Activated CD4-positive, alpha-beta T cell treated with anti-CD3 and anti-CD28 coated beads, Interleukin-2, amount 50 U/mL, for 1 hour (primary cell): ENCODE measurements at regions not wholly inside any gene's neighbourhood (a gene's known extent, or its start where the extent isn't known, plus 50 kb on each side); places are given as distances from the start of the nearest gene placed in this dataset.
"Not testable (repeated sequence)": the region's sequence is repeated elsewhere in the genome, so short reads cannot be mapped to it uniquely, and the experiment has no call there.

Source experiments
- DNase-seq: peaks from one replicate; pipeline ENCODE4 v3.0.0-alpha.2; 2020

DNA sequence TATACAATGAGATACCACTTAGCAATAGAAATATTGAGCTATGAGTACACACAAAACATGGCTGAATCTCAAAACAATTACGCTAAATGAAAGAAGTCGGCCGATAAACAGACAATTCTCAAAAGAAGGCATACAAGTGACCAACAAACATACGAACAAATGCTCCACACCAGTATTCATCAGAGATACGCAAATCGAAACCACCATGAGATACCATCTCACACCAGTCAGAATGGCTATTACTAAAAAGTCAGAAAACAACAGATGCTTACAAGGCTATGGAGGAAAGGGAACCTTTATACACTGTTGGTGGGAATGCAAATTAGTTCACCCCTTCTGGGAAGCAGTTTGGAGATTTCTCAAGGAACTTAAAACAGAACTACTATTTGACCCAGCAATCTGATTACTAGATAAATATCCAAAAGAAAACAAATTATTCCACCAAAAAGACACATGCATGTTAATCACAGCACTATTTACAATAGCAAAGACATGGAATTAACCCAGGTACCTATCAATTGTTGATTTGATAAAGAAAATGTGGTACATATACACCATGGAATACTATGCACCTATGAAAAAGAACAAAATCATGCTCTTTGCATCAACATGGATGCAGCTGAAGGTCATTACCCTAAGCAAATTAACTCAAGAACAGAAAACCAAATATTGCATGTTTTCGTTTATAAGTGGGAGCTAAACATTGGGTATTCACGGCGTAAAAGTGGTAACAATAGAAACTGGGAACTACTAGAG lies 90.9 kb upstream of the GRAMD1B start:
- no peak for DNase-seq

DNA sequence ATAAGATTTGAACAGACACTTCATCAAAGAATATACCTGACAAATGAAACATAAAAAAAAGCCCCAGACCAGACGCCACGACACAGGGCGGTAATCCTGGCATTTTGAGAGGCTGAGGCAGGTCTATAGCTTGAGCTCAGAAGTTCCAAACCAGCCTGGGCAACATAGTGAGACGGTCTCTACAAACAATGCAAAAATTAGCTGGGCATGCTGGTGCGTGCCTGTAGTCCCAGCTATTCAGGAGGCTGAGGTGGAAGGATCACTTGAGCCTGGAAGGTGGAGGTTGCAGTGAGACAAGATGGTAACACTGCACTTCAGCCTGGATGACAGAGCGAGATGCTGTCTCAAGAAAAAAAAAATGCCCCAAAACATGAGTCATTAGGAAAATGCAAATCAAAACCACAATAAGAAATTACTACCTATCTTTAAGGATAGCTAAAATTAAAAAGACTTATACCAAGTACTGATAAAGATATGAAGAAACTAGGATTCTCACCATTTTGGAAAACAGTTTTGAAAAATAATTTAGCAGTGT lies 91.7 kb upstream of the GRAMD1B start:
- no peak for DNase-seq

DNA sequence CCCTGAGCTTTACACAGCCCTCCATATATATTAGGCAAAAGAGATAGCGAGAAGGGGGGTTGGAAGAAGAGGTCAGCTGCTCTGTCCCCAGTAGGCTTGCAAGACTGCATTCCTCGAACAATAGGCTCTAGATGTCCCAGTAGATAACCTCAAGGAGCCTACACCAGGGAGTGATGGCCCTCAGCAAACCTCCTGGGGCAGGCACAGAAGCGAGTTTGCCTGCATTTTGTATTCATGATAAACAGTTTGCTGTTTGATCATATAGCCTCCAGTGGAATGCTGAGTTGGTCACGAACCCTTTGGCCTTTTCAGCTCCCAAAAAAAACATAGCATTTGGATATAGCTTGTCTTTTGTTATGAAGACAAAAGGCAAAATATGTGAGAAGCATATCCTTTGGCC lies 95.1 kb upstream of the GRAMD1B start:
- DNase-seq: no peak

DNA sequence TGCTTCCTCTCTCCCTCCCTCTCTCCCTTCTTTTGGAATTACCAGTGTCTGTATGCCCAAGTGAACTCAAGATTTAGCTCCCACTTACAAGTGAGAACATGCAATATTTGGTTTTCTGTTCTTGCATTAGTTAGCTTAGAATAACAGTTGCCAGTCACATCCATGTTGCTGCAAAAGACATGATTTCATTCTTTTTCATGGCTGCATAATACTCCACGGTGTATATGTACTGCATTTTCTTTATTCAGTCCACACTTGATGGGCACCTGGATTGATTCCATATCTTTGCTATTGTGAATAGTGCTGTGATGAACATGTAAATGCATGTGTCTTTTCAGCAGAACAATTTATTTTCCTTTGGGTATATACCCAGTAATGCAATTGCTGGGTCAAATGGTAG lies 97.5 kb upstream of the GRAMD1B start:
- not testable (repeated sequence) for DNase-seq

DNA sequence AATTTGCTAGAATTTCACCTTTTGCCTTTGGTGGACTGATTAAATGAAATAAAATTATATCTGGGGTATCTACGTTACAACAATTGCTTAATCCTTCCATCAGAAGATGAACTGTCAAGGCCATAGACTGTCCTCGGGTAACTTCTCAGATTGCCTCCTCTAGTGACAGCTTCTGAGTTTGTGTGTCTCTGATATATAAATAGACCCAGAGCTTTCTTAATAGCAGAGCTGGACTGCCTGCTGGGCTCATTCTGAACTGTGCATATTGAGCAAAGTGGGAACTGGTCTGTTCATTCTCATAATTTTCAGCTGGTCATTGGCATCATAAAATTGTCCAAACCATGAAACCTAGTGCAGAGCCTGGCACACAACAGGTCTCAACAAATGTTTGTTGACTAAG lies 99.1 kb upstream of the GRAMD1B start:
- no peak for DNase-seq

DNA sequence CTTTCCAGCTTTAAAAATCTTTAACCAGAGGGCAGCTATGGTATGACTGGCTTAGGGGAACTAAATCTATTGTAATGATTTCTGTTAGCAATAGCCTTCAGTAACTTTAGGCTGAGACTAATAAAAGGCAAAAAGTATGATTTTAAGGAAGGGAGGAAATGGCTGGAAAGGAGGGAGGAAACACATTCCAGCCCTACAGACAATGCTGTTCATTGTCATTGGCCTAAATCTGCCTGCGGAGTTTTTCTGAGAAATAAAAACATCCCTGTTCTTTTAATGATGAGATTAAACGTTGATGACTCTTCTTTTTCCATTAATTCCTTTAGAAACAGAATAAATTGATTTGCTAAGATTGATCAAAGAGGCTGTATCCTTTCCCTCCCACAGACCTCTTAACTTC lies 99.6 kb upstream of the GRAMD1B start:
- DNase-seq: no peak

DNA sequence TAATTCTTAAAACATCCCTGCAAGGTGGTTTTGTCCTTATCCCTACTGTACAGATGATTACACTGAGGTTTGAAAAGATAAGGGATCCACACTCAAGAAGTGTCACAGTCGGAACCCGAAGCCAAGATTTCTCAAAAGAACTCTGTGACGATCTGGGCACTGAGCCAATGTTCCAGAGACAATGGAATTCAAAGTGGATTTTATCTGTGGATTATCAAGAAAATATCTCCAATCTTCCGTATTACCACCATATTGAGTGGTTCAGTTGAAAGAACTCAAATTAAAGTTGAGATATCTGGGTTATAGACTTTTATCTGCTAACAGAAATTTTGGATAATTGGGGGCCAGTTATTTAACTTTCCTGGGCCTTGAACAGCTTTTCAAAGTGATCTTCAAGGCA lies 100.0 kb upstream of the GRAMD1B start:
- no peak for DNase-seq

DNA sequence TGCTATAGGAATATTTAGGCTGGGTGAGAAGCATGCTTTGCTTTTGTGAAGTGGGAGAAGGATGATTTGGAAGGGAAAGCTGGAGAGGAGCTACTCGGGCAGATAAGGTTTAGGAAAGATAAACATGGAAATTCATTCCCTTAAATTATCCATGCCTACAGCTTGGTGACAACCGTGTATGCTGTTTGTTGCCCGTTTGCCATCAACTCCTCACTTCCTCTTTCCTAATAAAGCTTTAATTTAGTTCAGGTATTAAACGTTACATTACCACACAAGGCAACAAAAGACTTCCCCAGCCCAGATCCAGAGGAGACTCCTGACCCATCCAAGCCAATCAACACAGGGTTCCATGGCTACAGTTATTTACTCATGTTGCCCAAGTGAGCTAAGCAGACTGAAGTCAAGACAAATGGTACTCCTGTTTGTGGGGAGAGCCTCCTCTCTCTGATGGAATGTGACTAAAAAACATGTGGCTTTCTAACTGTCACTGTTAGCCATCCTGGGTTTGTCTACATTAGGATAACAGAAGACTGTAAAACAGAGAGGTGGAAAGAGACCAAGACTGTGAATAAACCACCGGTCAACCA lies 101.7 kb upstream of the GRAMD1B start:
- DNase-seq: no peak

DNA sequence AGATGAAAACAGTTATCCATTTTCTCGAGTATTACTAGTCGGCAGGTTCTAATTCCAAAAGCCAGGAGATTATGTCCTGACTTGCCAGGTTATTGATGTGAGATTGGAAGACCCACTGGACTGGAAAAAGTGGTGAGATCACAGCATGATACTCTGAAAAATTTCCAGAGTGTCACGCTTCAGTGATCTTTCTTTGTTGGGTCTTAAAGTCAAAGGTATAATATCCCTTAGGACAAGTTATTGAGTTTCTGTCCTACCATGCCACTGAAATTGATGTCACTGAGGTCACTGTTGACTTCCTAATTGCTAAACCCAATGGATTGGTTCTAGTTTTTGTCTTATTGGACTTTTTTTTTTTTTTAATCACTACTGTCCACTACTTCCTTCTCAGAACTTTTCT lies 104.5 kb upstream of the GRAMD1B start:
- DNase-seq: no peak

DNA sequence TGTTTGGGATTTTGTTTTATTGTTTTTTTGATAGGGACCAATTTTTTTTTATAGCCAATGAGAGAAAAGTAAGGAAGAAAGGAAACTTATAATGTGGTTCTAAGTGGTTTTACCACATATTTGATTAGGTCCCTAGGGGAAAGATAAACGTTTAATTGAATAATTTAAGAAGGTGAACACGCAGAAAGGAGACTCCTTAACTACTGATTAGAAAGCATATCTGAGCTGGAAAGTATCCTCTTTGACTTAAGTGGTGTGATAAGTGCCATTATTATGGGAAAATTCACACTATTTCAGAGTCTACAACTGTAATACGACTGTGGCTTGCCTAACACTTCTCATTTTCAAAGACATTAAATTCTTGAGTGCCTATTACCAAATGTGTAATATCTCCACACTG lies 106.5 kb upstream of the GRAMD1B start:
- no peak for DNase-seq

DNA sequence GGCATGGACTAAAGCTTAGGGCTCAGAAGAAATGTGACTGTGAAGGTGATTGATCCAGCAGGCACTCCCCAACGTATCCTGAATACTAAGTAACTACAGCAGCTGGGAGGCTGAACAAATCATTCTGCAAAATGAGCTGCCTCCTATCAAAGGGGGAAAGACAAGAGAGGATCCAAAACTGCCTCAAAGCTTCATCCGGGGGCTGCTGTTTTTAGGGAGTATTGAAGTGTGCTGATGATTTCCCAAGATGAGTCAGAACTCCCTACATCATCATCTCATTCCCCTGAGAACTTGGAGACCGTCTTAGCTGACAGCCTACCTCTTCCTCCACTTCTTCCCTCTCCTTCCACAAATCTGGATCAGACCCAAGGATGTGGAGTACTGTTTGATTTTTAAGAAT lies 108.4 kb upstream of the GRAMD1B start:
- no peak for DNase-seq

DNA sequence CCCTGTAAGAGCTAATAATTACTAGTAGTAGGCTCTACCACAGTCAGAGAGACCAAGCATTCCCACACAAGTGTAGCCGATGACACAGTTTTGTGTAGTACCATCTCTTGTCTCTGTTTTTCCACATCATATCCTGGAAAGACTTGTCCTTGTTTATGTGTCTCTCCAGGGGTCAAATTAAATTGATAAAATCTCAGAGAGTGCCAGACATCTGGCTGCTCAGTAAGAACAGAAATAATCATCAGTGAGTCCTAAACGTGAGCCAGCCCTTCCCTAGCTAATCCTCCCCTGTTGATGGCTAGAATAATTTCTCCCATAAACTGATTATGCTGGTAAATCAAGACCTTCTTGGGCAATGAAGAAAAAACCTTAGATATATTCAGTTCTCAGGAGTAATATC lies 111.4 kb upstream of the GRAMD1B start:
- no peak for DNase-seq

DNA sequence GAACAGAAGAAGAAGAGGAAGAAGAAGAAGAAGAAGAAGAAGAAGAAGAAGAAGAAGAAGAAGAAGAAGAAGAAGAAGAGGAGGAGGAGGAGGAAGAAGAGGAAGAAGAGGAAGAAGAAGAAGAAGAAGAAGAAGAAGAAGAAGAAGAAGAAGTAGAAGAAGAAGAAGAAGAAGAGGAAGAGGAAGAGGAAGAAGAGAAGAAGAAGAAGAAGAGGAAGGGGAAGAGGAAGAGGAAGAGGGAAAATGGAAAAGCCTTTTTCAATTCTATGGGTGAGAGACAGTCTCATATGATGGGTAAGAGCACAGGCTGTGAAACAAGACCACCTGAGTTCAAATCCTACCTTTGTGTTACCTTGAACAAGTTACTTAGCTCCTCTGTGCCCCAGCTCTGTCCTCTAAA lies 111.9 kb upstream of the GRAMD1B start:
- not testable (repeated sequence) for DNase-seq

DNA sequence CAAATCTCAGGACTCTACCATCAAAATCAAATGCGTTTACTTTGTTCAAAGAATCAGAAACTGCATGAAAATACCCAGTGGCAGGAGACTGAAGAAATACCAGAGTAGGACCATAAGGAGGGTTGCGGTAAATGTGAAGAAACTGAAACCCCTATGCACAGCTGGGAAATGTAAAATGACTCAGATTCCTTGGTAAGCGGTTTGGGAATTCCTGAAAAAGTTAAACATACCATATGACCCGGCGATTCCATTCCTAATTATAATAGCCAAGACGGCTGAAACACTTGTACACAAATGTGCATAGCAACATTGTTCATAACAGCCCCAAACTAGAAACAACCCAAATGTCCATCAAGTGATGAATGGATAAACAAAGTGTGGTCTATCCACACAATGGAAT lies 114.1 kb upstream of the GRAMD1B start:
- DNase-seq: no peak

DNA sequence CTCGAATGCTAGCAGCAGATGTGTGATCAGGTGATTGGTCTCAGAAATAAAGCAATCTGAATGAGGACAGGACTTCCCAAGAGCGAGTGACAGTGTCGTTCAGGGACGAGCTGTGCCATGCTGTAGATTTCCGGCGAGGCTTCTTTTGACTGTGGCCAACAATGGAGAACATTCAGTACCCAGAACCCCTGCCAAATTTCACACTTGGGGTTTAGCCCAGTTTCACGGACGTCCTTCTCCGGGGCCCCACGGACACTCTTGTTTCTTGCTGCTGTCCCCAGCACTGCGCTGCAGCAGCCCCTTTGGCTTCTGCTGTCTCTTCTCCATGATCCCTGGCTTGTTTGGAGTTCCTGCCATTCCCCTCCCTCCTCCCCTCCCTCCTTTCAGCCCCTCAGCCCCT lies 115.1 kb upstream of the GRAMD1B start:
- DNase-seq: no peak

DNA sequence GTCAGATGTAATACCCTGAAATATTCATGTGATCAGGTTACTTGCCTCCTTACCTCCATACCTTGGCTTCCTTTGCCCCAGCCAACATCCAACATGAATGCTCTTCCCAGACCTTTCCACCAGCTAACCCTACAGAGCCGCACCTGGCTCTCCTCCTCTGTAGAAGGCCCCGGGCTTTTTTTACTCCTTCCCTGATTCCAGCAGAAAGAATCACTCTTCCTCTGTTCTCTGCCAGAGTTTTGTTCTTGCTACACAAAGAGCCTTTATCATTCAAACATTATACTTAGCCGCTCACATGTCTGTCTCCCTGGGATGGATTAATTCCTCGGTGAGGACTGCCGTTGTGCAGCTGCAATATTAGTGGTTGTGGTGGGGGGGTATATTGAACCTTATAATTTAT lies 116.8 kb upstream of the GRAMD1B start:
- no peak for DNase-seq

DNA sequence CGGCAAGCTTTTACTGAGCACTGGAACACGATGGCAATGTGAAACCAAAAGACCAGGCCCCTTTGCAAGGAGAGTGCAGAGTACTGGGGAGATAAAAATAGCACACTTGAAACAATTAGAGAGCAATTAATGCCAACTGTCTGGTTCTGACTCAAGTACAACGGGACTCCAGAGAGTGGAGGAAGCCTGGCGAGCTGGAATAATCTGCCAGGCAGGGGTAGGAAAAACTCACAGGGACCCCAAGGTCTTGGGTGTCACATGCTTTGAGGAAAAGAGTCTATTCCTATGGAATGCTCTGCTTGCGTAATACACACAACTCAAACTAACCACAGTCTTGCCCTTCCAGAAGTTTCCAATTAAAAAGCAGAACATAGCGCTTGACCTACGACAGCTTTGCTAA lies 113.0 kb upstream of the CLMP start:
- DNase-seq: no peak

DNA sequence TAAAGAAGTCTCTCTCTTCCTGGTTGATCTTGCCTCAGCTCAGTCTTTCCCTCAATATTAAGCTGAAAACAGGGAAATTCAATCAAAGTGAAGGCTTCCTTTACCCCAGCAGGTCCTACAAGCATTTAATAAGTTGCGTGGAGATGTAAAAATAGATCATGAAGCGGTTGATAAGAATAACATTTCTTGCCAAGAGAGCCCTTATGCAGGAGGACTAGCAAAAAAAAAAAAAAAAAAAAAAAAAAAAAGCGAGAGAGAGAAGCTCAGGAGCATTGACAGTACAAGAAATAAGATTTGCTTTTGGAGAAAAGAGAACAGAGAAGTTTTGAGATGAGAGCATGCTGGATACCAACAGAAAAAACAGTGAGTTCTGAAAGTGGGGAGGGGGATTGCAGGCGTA lies 112.2 kb upstream of the CLMP start:
- no peak for DNase-seq

DNA sequence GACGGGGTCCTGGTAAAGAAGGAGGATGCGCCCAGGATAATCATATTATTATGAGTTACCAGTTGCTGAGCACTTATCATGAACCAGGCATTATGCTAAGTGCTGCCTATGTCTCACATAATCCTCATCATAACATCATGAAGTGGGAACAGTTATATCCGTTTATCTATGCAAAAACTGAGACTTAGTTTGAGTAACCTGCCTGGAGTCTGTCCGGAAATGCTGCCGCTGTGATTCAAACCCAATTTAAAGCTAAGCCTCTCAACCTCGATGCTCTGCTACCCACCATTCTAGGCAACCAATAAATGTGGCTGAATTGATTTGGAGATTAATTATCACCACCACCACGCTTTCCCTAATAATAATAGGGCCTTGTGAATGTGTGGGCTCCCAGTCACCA lies 111.5 kb upstream of the CLMP start:
- no peak for DNase-seq

DNA sequence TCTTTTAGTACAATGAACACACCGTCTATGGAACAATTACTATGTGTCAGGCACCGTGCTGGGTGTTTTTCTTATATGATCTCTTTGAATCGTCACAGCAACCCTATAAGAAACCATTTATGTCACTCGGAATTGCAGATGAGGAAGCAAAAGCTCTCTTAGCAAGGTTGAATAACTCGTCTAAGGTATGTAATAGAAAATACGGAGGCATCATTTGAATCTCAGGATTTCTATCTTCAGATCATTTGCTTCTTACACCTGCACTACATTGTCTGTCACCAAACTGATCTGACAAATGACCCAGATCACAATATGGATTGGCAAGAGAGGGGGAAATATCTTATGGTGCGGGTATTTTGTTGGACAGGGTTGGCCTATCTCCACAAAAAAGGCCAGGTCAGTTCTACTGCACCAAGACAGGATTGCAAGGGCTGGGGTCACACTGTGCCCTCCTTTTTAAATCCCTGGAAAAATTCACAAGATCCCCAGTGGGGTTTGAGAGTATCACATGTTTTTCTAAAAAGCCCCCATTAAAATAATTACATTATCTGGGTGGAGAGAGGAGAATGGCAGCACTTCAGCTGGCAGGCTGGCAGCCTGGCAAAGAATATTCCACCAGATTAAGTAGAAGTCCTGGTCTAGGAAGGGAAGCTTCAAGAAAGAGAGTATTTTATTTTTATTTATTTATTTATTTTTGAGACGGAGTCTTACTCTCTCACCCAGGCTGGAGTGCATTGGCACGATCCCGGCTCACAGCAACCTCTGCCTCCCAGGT lies 110.7 kb upstream of the CLMP start:
- no peak for DNase-seq

DNA sequence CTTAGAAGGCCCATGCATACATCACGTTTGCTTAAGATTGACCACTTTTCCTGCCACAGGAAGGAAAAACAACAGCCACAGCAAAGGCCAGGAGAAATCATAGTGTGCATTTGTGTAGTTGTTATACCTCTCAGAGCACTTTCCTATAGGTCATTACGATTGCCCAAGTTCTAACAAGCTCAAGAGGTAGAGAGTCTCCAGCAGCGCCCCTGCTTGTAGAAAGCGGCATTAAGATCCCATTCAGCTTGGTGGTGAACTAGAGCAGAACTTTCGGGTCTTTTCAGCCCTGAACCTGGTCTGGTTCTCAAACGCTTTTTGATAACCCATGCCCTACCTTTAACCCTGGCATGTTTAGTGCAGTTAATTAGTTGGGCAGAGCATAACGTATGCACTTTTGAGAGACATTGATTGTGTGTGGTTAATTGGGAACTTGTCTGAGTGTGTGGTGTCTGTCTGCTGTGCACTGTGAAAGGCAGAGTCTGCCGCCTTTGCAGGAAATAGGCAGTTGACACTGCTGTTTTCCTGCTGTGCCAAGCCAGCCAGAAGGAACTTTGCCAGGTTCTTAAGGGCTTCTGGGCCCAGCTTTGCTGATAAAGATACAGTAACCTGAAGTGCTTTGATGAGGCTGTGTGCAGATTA lies 109.9 kb upstream of the CLMP start:
- no peak for DNase-seq

DNA sequence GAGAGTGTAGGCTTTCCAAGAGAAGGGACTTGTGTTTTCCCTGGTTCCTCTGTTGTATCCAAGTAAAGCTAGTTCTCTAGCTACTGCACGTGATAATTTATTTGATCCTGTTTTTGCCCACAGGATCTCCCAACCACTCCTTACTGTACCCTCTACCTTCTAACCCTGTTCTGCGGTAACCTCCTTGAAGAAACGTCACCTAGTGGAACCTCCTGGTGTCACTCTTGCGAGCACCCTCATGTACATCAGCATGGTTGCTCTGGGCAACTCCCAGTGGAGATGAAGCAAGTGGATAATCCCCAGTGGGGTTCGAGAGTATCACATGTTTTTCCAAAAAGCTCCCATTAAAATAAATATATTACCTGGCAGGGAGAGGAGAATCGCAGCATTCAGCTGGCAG lies 108.9 kb upstream of the CLMP start:
- DNase-seq: peak; percentile 7

DNA sequence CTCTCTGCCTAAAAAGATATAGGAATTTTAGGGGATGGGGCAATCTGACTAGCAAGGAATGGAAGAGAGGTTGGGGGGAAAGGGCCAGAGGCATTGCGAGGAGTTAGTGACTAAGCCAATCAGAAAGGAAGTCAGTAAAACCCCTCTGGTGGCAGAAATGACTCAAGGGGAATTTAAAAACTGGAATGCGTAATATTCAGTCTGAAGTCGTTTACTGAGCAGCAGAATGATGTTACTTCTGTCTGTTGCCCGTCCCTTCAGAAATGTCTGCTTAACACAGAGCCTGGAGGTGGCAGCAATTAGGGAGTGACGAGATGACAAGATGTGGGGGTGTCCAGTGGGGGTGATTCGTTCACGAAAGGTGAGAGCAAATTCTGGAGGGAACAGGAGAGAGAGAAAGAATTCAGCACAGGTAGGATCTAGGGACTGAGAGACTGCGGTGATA lies 107.7 kb upstream of the CLMP start:
- DNase-seq: peak; percentile 17
